ENCODE measurements at regions not wholly inside any gene's neighbourhood (a gene's known extent, or its start where the extent isn't known, plus 50 kb on each side); places are given as distances from the start of the nearest gene placed in this dataset.

GRCh38 chr13:22455036-22455435 is 725.7 kb upstream of the SGCG start:
- Histone ChIP-seq H3K9me3 (ENCODE audit: control insufficient read depth, insufficient read depth, low read length) (peaks cover 14% of the 10 kb centered on the region), H3K79me1 (ENCODE audit: low read depth in 1 of 2, low read length in 2 of 2) (no peaks in the 10 kb centered on the region), H2BK5ac (ENCODE audit: low read depth, low read length, poor library complexity, severe bottlenecking) (no peak overlapping the region), H2BK15ac (ENCODE audit: low read depth, low read length) (no peak overlapping the region), H3K27me3 (ENCODE audit: control insufficient read depth, insufficient read depth, low read length) (no peaks in the 10 kb centered on the region), H4K91ac (ENCODE audit: insufficient read depth, low read depth, low read length) (no peak overlapping the region), H3K36me3 (ENCODE audit: control insufficient read depth, insufficient read depth, low read length) (no peaks in the 10 kb centered on the region), H3K18ac (ENCODE audit: low read depth, low read length) (no peak overlapping the region), H3K4me2 (ENCODE audit: low read depth, low read length) (no peak overlapping the region), H3K4me3 (ENCODE audit: insufficient read depth, low read depth, low read length) (no peak overlapping the region), H2AK9ac (replicated peaks; ENCODE audit: low read depth, low read length, poor library complexity) (no peak overlapping the region), H3K9me1 (ENCODE audit: insufficient read depth, low read length) (no peaks in the 10 kb centered on the region), H3K9ac (ENCODE audit: low read depth, low read length) (no peak overlapping the region), H2BK20ac (ENCODE audit: low read depth, low read length) (no peak overlapping the region), H3K27ac (ENCODE audit: insufficient read depth, low read length) (no peak overlapping the region), H4K8ac (ENCODE audit: low read depth in 2 of 2, low read length in 2 of 2) (no peak overlapping the region), H3K4me1 (ENCODE audit: control insufficient read depth, insufficient read depth, low read length) (no peaks in the 10 kb centered on the region), H2AFZ (replicated peaks; ENCODE audit: low read length, poor library complexity) (no peak overlapping the region), H2BK120ac (ENCODE audit: low read depth, low read length) (no peak overlapping the region), H3K4ac (ENCODE audit: low read depth, low read length) (no peak overlapping the region), H4K20me1 (ENCODE audit: insufficient read depth, low read length) (no peaks in the 10 kb centered on the region), H3K23ac (ENCODE audit: low read depth, low read length) (no peak overlapping the region), H3K56ac (ENCODE audit: extremely low read depth, insufficient read depth, low read length) (no peak overlapping the region), H2AK5ac (ENCODE audit: low read depth, low read length) (no peak overlapping the region), H3K14ac (replicated peaks; ENCODE audit: low read depth, low read length) (no peak overlapping the region), H4K5ac (ENCODE audit: low read depth, low read length) (no peak overlapping the region)
- in situ Hi-C loops (cut with MboI; ENCODE audit: low sequenced_read_pairs), result no loop called here
- ATAC-seq (ENCODE audit: low read depth), result no peak
- intact Hi-C loops (cut with micrococcal nuclease), result no loop called here
- BruUV-seq (replicated peaks), result no TSS peak
- POLR2A ChIA-PET (ENCODE audit: unreplicated experiment), result no interaction called here
- no CpG with 5 or more reads among the region's 2 CpGs for WGBS, 2 experiments (ENCODE audit: extremely low coverage in 2 of 2, insufficient read length in 1 of 2)
- dilution Hi-C loops (cut with HindIII; ENCODE audit: low sequenced_read_pairs, unreplicated experiment), result no loop called here
- CTCF ChIA-PET, result no interaction called here
- TF ChIP-seq MAFK (IDR thresholded peaks at IDR 0.05; ENCODE audit: low read depth, low read length) (no peak), CEBPB (IDR thresholded peaks at IDR 0.05; ENCODE audit: low read depth, low read length) (no peak), CHD1 (IDR thresholded peaks at IDR 0.05; ENCODE audit: low read depth, low read length) (no peak), NFE2L2 (IDR thresholded peaks at IDR 0.05; ENCODE audit: low read depth, low read length) (no peak), MXI1 (IDR thresholded peaks at IDR 0.05; ENCODE audit: borderline replicate concordance, low read depth, low read length) (no peak), FOS (IDR thresholded peaks at IDR 0.05; ENCODE audit: low read depth, low read length) (no peak), MAZ (IDR thresholded peaks at IDR 0.05; ENCODE audit: borderline replicate concordance, low read depth, low read length) (no peak), USF2 (IDR thresholded peaks at IDR 0.05; ENCODE audit: low read depth, low read length) (no peak), RFX5 (IDR thresholded peaks at IDR 0.05; ENCODE audit: low read depth, low read length) (no peak), POLR2A (IDR thresholded peaks at IDR 0.05; ENCODE audit: low read depth, low read length) (no peak)
- DNase-seq, result no peak
